NCI-H226 (cell line): ENCODE measurements at regions not wholly inside any gene's neighbourhood (a gene's known extent, or its start where the extent isn't known, plus 50 kb on each side); places are given as distances from the start of the nearest gene placed in this dataset.
"Not testable (repeated sequence)": the region's sequence is repeated elsewhere in the genome, so short reads cannot be mapped to it uniquely, and the experiment has no call there.

ENCODE experiments used
- DNase-seq: peaks from one replicate; pipeline ENCODE4 v3.0.0-alpha.2; 2015

DNA sequence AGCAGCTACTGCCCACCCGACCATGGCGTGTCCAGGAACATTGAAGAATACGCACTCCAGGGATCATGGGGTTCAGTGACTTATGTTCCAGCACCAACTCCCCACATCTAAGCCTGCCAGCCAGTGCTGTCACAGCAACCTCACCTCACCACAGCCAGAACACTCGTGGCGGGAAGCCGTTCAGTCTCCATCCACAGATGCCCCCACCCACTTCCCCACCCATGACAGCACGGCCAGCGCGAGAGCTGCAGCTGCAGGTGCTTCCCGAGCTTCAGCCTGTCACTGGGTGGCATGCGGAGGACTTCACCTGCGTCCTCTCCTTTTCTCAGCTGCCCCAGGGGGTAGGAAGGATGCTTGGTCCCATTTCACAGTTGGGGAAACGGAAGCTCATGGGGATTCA, 50.3 kb downstream of the RBFOX3 start:
- DNase-seq, result no peak

- DNase-seq, result no peak
Measured at GRCh38 chr17:79559111-79559887, 51.6 kb downstream of the RBFOX3 start.

- no peak for DNase-seq
Measured at GRCh38 chr17:79558091-79558900, 52.6 kb downstream of the RBFOX3 start.

DNA sequence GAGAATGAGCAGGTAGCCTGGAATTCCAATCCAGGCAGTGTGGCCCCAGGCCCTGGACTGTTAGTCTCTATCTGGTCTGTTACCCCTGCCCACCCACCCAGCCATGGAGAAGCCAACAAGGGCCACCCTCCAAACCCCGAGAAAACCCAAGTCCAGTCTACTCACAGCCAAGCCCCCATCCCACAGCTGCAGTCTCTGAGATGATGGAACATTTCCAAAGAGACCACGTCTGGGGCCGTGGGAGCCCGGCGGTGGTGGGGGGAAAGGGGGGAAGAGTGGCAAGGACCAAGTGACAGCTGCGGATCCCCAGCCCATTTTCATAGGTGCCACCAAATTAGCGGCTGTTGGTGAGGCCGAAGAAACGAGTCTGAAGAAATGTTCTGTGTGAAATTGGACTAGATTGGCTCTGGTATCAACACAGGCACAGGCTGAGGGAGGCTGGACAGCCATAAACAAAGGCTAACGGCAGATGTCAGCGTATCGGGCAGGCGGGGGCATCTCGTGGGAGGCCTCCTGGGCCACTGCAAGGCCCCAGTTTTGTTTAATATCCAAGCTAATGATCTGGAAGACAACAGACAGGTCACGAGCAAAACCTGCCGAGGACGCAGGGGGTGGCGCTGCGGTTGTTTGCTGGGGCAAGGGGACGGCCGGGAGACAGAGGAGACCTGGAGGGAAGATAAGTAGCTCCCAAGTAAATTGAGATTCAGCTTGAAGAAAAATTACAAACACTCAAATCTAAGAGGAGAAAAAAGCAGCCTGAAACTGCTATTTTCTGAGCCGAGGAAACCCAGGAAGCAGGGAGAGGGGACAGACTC, 53.4 kb downstream of the RBFOX3 start:
- DNase-seq, result no peak

GRCh38 chr17:79556271-79556670, 54.6 kb downstream of the RBFOX3 start:
- DNase-seq, result no peak

DNA sequence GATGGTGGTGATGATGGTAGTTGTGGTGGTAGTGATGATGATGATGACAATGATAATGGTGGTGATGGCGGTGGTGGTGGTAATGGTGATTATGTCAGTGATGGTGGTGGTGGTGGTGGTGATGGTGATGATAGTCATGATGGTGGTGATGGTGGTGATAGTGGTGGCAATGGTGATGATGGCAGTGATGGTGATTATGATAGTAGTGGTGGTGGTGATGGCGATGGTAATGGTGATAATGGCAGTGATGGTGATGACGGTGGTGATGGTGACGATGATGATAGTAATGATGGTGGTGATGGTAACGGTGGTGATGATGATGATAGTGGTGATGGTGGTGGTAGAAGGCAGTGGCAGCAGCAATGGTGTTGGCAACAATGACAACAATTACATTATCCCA, 55.3 kb downstream of the RBFOX3 start:
- DNase-seq, result no peak

GRCh38 chr17:79554346-79554745, 56.5 kb downstream of the RBFOX3 start:
- DNase-seq, result not testable (repeated sequence)

DNA sequence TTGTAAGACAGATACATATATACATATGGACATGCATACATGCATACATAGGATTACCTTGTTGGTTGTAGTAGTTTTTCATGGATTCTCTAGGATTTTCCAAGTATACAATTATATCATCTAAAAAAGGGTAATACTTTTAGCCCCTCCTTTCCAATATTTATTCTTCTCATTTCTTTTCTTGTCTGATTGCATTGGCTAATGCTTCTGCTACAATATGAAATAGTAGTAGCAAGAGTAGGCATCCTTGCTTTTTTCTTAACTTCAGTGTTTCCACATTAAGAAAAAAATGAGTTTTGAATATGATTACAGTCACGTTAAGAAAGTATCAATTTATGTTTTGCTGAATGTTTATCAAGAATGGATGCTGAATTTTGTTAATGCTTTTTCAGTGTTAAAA, 58.0 kb downstream of the RBFOX3 start:
- DNase-seq, result no peak

- DNase-seq, result no peak
Measured at GRCh38 chr17:79552405-79552804, 58.4 kb downstream of the RBFOX3 start.

DNA sequence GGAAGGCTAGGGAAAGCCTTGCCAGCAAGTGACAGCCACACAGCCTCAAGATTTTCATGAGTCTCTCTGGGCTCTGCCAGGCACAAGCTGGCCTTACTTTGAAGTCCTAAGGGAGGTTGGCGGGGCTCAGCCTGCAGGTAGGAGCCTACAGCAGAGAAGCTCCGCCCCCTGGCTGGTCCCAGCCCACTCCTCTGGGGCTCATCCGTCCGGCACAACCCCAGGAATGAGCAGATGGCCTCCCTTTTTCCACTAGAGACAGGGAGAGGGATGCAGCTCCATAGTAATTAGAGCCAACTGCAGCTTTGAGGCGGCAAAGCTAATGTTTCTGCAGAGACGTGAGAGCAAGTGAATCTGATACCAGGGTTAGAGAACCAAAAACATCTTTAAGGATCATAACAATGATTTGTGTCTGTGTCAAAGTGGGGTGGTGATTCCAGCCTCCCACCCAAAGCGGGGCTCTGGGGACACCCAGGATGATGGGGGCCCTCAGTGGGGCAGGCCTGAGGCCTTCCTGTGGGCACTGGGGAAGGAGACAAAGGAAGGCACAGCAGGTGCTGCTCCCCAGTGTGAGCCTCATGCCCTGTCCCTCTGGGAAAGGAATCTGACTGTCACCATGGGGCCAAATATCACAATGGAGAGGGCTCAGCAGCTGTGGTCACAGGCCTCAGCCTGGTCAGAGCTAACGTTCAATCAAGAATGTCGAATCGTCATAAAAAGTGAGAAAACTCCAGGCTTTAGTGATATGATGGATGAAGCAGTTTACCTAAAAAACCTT, 61.5 kb downstream of the RBFOX3 start:
- DNase-seq, result no peak

- DNase-seq, result no peak
Measured at GRCh38 chr17:79548116-79548515, 62.7 kb downstream of the RBFOX3 start.

DNA sequence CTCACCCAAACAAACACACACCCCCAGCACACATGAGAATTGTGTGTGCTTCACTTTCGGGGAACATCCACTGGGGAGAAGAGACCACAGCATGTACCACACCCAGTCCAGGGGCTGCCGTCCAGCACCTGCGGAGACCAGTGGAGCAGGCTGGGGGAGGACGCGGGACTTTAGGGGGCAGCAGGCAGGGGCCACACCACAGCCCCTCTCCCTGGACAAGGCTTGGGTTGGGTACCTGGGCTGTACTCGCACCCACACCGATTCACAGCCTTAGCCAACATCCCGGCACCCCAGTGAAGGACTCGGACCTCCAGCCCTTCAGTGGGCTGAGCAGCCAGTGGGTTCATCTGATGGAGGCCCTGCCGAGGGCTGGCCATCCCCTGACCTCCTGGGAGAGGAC, 63.3 kb downstream of the RBFOX3 start:
- DNase-seq, result no peak

DNA sequence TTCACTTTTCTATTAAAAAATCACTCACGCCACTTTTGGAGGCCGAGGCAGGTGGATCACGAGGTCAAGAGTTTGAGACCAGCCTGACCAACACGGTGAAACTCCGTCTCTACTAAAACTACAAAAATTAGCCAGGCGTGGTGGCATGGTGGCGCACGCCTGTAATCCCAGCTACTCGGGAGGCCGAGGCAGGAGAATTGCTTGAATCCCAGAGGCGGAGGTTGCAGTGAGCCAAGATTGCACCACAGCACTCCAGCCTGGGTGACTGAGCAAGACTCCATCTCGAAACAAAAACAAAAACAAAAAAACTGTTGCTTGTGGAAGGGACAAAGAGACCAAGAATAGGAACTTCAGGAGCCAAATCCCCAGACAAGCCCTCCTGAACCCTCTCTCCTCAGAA, 63.7 kb downstream of the RBFOX3 start:
- DNase-seq, result not testable (repeated sequence)

DNA sequence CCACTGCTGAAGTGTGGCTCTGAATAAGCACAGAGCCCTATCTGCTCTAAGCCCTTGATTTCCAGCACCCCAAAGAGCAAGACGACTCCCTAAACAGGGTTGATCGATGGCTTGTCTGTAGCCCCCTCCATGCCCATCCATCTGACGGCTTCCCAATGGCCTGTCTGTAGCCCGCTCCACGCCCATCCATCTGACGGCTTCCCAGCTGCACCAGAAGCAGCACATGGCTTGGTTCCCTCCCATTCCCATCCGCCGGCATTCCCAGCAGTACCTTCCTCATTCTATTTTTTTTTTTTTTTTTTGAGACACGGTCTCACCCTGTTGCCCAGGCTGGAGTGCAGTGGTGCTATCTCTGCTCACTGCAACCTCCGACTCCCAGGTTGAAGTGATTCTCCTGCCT, 64.5 kb downstream of the RBFOX3 start:
- DNase-seq, result no peak

DNA sequence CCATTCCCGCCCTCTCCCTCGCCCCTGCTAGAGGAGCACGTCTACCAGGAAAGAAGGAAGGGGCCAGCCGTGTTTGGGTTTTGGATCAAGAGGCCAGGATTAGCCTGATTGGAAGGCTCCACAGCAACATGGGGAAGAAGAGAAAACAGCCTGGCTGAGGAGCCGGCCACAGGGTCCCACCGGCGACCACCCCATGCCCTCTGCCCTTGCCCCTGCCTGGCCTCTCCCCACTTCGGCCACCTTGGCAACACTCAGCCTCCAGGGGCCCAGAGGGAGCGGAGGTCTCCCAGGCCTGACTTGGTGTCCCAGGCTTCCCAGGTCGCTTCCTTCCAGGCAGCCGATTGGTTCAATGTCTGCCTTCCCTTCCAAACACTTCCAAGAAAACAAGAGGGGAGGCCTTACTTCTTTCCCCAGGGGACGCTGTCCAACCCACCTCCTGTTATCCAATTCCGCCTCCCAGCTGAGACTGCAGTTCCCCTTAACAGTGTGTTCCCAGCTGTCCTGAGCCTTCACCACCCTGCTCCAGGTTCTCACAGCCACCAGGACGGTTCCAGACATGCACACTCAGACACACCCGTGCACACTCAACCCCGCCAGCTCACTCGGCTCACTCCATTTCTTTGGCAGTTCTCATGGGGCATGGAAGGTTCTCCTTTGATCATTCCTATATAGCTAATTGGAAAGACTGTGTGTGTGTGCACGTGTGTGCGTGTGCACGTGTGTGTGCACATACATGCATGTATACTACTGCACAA, 65.4 kb downstream of the RBFOX3 start:
- DNase-seq, result no peak

DNA sequence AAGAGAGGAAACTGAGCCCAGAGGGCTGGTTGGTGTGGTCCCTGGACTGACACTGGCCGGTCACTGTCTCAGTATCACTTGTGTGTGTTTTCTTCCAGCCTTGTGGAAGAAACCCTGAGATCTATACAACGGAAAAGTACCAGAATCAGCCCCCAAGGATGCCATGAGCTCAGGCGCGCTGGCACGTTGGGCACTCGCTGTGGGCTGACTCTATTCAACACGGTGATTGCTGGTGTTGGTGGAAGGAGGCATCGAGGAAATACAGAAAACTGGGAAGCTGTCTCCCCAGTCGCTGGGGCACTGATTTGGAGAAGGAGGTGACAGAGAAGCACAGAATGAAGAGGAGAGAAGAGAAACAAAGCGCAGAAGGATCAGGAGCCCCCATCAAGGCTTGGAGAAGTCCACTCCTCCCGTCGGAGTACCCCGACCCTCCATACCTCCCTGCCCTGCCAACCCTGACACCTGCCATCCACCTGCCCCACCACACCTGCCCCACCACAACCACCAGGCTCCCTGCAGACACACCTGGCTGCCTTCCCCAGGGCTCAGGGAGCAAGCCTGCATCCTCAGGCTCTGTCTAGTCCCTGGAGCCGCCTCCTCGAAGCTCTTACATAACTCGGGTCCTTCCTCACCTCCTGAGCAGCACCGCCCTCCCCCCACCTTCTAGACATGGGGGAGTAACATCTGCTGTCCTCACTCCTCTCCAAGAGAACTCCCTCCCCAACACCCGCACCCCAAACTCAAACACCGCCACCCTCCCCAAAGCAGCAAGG, 66.5 kb downstream of the RBFOX3 start:
- DNase-seq, result no peak

- no peak for DNase-seq
Measured at GRCh38 chr17:79543531-79543930, 67.3 kb downstream of the RBFOX3 start.

- no peak for DNase-seq
Measured at GRCh38 chr17:79542718-79543117, 68.1 kb downstream of the RBFOX3 start.

DNA sequence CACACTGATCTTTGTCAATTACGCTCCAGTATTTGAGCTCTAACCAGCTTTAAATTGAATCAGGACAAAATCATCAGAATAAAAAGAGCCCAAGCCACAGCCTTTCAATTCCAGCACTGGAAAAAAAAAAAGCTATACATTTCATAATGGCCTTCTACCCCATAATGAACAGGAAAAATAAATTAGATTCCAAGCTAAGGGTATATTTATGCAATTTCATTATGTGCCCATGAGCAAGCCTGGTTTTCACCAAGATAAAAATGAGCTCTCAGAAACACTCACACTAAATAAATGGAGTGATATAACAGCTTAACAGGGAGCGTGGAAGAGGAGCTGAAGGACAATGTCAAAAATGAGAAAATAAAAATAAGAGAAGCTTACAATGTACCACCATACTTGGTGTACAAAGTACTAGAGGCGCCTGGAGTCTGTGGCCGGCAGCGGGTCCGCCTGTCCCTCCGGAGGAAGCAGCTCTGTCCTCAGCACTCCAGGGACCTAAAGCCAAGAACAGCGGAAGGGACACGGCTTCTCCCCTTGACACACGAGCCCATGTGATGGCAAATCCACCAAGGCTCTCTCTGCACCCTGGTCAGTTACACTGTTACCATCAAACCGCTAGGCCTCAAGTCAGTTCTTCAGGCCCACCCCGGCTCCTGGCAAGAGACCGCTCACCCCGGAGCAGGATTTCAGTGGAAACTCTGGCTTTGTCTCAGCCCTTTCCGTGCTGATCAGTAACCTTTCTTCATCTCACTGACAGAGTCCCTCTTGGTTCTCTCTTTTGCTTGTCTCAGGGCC, 69.6 kb downstream of the RBFOX3 start:
- DNase-seq, result no peak
